AG10803 (cell line): ENCODE measurements at regions not wholly inside any gene's neighbourhood (a gene's known extent, or its start where the extent isn't known, plus 50 kb on each side); places are given as distances from the start of the nearest gene placed in this dataset.

Source experiments
- DNase-seq: peaks from one replicate; pipeline ENCODE4 v3.0.0; 2010; ENCODE audit warnings: low read depth
- H3K4me3 ChIP-seq: 2 replicates; pipeline ENCODE4 v1.5.1; 2011; ENCODE audit warnings: mild to moderate bottlenecking, low read length, control low read depth
- CTCF ChIP-seq: conservative IDR thresholded peaks from 2 replicates; pipeline ENCODE4 v1.5.1; 2011; ENCODE audit warnings: mild to moderate bottlenecking, low read length, control low read depth, inconsistent platforms

GRCh38 chrX:4484266-4484665, 770.8 kb upstream of the PRKX start:
- no peak overlapping the region for H3K4me3 ChIP-seq
- DNase-seq, result no peak
- TF ChIP-seq CTCF, result no peak

GRCh38 chrX:4451591-4451990, 738.1 kb upstream of the PRKX start:
- no peak overlapping the region for H3K4me3 ChIP-seq
- TF ChIP-seq CTCF, result no peak
- DNase-seq, result no peak

GRCh38 chrX:4450177-4450576, 736.7 kb upstream of the PRKX start:
- no peak for TF ChIP-seq CTCF
- no peak for DNase-seq

GRCh38 chrX:4435905-4436304, 722.5 kb upstream of the PRKX start:
- no peak overlapping the region for H3K4me3 ChIP-seq
- DNase-seq, result no peak
- no peak for TF ChIP-seq CTCF

More at GRCh38 chrX:4450177-4450576, 736.7 kb upstream of the PRKX start:
- H3K4me3 ChIP-seq, result no peak overlapping the region

GRCh38 chrX:4397471-4397870, 684.0 kb upstream of the PRKX start:
- TF ChIP-seq CTCF, result no peak
- no peak for DNase-seq
- H3K4me3 ChIP-seq, result no peak overlapping the region

- H3K4me3 ChIP-seq, result no peak overlapping the region
- no peak for DNase-seq
- no peak for TF ChIP-seq CTCF
Measured at GRCh38 chrX:4382273-4382672, 668.8 kb upstream of the PRKX start.

- DNase-seq, result no peak
- TF ChIP-seq CTCF, result no peak
- H3K4me3 ChIP-seq, result no peak overlapping the region
Measured at GRCh38 chrX:4380710-4381109, 667.3 kb upstream of the PRKX start.
